Stomach (tissue), 4 donors: ENCODE measurements at regions not wholly inside any gene's neighbourhood (a gene's known extent, or its start where the extent isn't known, plus 50 kb on each side); places are given as distances from the start of the nearest gene placed in this dataset.

Experiments
- POLR2A ChIP-seq, 4 donors: fragments of 450-650 bp; IDR thresholded peaks; one replicate each; pipeline ENCODE4 v1.6.1; 2016; ENCODE audit warnings: antibody characterized with exemption in 4 of 4, control low read depth in 2 of 4, mild to moderate bottlenecking in 1 of 4, moderate library complexity in 1 of 4
- TF ChIP-seq, protein P1 (sequence below), 7 experiments: fragments of 450-650 bp in 4 of 7; fragments of 200-600 bp in 3 of 7; sonication (generic) in 3 of 7; IDR thresholded peaks; one replicate each; pipeline ENCODE4 v1.5.1; 2016 to 2019; ENCODE audit warnings: antibody characterized with exemption in 7 of 7, control low read depth in 2 of 7, mild to moderate bottlenecking in 1 of 7

DNA sequence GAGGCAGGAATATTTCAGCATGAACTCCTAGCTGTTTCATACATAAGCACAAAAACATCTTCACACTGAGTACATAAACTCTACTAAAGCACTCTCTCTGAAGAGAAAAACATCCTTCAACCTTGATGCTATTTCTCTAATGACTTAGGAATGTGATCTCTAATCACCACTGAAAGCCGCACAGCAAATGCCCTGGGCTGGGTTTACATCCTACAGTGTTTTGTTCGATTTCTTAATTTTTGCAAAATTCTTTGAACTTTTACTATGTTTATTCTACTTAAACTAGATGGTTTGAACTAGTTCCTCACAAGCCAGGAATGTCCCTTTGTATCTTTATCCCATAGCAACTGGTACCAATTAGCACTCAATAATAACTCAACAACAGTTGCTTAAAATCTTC lies 130.9 kb upstream of the ABI3BP start:
- TF ChIP-seq, protein P1, sequence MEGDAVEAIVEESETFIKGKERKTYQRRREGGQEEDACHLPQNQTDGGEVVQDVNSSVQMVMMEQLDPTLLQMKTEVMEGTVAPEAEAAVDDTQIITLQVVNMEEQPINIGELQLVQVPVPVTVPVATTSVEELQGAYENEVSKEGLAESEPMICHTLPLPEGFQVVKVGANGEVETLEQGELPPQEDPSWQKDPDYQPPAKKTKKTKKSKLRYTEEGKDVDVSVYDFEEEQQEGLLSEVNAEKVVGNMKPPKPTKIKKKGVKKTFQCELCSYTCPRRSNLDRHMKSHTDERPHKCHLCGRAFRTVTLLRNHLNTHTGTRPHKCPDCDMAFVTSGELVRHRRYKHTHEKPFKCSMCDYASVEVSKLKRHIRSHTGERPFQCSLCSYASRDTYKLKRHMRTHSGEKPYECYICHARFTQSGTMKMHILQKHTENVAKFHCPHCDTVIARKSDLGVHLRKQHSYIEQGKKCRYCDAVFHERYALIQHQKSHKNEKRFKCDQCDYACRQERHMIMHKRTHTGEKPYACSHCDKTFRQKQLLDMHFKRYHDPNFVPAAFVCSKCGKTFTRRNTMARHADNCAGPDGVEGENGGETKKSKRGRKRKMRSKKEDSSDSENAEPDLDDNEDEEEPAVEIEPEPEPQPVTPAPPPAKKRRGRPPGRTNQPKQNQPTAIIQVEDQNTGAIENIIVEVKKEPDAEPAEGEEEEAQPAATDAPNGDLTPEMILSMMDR (IDR thresholded peaks at IDR 0.05), result no peak
- no peak for TF ChIP-seq POLR2A (IDR thresholded peaks at IDR 0.05)
